Tibial nerve (tissue), 4 donors: ENCODE measurements at regions not wholly inside any gene's neighbourhood (a gene's known extent, or its start where the extent isn't known, plus 50 kb on each side); places are given as distances from the start of the nearest gene placed in this dataset.

ENCODE experiments used
- EP300 ChIP-seq, 2 donors: sonication (generic); formaldehyde crosslinking; IDR thresholded peaks; one replicate each; pipeline ENCODE4 v1.6.1; 2017; ENCODE audit warnings: antibody characterized with exemption in 2 of 2, mild to moderate bottlenecking in 1 of 2
- POLR2A ChIP-seq, 2 donors: fragments of 450-650 bp; IDR thresholded peaks; one replicate each; pipeline ENCODE4 v1.6.1; 2017; ENCODE audit warnings: antibody characterized with exemption in 2 of 2, mild to moderate bottlenecking in 2 of 2, moderate library complexity in 2 of 2
- TF ChIP-seq, protein P1 (sequence below), 5 experiments: fragments of 200-600 bp in 3 of 5; fragments of 450-650 bp in 2 of 5; sonication (generic) in 3 of 5; IDR thresholded peaks; one replicate each; pipeline ENCODE4 v1.5.1; 2016 to 2019; ENCODE audit warnings: antibody characterized with exemption in 5 of 5, mild to moderate bottlenecking in 3 of 5, moderate library complexity in 2 of 5

DNA sequence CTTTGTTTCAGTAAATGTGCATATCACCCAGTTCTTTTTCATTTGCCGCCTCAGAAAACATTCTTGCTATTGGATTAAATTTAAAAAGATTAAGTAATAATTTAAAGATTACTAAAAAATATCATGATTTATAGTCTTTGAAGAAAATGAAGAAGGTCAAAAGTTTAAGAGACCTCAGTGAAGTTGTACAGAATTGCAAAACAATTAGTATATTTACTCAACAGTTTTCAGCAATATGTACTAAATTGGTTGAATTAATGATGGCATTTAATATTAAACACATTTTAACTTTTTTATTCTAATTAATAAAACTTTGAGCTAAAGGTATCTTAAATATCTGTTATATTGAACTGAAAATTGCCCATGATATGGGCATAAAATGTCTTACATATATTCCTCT, 49.9 kb upstream of the KLF6 start:
- TF ChIP-seq POLR2A (IDR thresholded peaks at IDR 0.05) (no peak), EP300 (IDR thresholded peaks at IDR 0.05) (no peak)
- TF ChIP-seq, protein P1, sequence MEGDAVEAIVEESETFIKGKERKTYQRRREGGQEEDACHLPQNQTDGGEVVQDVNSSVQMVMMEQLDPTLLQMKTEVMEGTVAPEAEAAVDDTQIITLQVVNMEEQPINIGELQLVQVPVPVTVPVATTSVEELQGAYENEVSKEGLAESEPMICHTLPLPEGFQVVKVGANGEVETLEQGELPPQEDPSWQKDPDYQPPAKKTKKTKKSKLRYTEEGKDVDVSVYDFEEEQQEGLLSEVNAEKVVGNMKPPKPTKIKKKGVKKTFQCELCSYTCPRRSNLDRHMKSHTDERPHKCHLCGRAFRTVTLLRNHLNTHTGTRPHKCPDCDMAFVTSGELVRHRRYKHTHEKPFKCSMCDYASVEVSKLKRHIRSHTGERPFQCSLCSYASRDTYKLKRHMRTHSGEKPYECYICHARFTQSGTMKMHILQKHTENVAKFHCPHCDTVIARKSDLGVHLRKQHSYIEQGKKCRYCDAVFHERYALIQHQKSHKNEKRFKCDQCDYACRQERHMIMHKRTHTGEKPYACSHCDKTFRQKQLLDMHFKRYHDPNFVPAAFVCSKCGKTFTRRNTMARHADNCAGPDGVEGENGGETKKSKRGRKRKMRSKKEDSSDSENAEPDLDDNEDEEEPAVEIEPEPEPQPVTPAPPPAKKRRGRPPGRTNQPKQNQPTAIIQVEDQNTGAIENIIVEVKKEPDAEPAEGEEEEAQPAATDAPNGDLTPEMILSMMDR (IDR thresholded peaks at IDR 0.05): no peak
